Lower lobe of right lung (tissue), 2 donors: ENCODE measurements at regions not wholly inside any gene's neighbourhood (a gene's known extent, or its start where the extent isn't known, plus 50 kb on each side); places are given as distances from the start of the nearest gene placed in this dataset.

Experiments
- ATAC-seq, 2 donors: fragments of 200-7000 bp; cut with Tn5 transposase; one replicate each; pipeline ENCODE4 v1.9.1; 2020 to 2022; ENCODE audit warnings: mild to moderate bottlenecking in 2 of 2, moderate library complexity in 2 of 2
- DNase-seq: peaks from one replicate; pipeline ENCODE4 v3.0.0-alpha.2; 2020
- H3K27ac ChIP-seq: fragments of 200-600 bp; one replicate; pipeline ENCODE4 v1.8.0; 2022
- H3K27me3 ChIP-seq: fragments of 200-600 bp; one replicate; pipeline ENCODE4 v1.8.0; 2022; ENCODE audit warnings: low read depth
- H3K36me3 ChIP-seq: fragments of 200-600 bp; one replicate; pipeline ENCODE4 v1.8.0; 2022; ENCODE audit warnings: mild to moderate bottlenecking
- H3K4me1 ChIP-seq: fragments of 200-600 bp; one replicate; pipeline ENCODE4 v1.8.0; 2022
- H3K4me3 ChIP-seq: fragments of 200-600 bp; one replicate; pipeline ENCODE4 v1.8.0; 2022; ENCODE audit warnings: mild to moderate bottlenecking
- H3K9me3 ChIP-seq: fragments of 200-600 bp; one replicate; pipeline ENCODE4 v1.8.0; 2022
- intact Hi-C: fragments of 100-400 bp; cut with DNase I; formaldehyde crosslinking; loops from one replicate; pipeline ENCODE4 v1.11.0; 2022
- TF ChIP-seq, protein P1 (sequence below): fragments of 200-600 bp; IDR thresholded peaks from one replicate; pipeline ENCODE4 v1.8.0; 2022; ENCODE audit warnings: antibody characterized with exemption, mild to moderate bottlenecking
- donor health status: DM: no; HTN: yes; CAD: no; lungs with severe emphysema.

DNA sequence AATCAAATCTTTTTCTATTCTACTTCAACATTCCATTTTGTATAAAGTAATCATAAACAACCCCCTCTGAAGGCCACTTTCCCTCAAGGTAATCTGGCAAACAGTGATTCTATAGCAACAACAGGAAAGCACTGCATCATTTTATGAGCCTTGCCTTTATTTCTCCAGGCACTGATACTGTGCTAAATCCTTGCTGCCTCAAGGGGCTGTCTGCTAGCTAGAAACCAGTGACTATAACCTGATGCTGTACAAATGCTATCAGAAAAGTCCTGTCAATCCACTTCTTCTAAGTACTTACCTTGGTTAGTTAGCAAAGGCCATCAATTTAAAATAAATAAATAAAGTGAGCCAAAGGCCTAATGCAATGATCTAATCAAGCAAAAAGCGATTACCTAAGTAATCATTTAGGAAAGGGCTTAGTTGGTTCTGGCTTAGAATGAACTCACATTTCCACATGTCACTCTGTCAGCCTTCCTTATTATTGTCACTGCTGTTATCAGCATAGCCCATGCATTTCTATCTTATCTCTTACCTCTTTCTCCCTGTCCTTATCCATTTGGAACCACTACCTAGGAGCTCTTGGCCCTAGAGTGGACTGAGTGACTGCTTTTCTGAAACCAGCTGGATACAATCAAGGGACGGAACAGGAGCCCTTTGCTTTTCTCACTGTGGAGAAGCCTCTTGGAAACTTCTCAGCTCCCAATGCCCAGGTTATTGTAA is 246.1 kb upstream of the MEF2C start:
- Histone ChIP-seq H3K9me3 (no peaks in the 10 kb centered on the region), H3K36me3 (no peaks in the 10 kb centered on the region), H3K27ac (no peak overlapping the region), H3K27me3 (no peaks in the 10 kb centered on the region), H3K4me3 (no peak overlapping the region), H3K4me1 (no peaks in the 10 kb centered on the region)
- intact Hi-C loops: no loop called here
- TF ChIP-seq, protein P1, sequence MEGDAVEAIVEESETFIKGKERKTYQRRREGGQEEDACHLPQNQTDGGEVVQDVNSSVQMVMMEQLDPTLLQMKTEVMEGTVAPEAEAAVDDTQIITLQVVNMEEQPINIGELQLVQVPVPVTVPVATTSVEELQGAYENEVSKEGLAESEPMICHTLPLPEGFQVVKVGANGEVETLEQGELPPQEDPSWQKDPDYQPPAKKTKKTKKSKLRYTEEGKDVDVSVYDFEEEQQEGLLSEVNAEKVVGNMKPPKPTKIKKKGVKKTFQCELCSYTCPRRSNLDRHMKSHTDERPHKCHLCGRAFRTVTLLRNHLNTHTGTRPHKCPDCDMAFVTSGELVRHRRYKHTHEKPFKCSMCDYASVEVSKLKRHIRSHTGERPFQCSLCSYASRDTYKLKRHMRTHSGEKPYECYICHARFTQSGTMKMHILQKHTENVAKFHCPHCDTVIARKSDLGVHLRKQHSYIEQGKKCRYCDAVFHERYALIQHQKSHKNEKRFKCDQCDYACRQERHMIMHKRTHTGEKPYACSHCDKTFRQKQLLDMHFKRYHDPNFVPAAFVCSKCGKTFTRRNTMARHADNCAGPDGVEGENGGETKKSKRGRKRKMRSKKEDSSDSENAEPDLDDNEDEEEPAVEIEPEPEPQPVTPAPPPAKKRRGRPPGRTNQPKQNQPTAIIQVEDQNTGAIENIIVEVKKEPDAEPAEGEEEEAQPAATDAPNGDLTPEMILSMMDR: no peak
- no peak for ATAC-seq
- no peak for DNase-seq

GRCh38 chr5:89128092-89128491 is 245.1 kb upstream of the MEF2C start:
- intact Hi-C loops: no loop called here
- H3K36me3 ChIP-seq: no peaks in the 10 kb centered on the region
- ATAC-seq (no peak), DNase-seq (no peak)
- H3K4me1 ChIP-seq: no peaks in the 10 kb centered on the region
- no peak overlapping the region for H3K27ac ChIP-seq
- no peak overlapping the region for H3K4me3 ChIP-seq
- TF ChIP-seq, protein P1: no peak
- H3K9me3 ChIP-seq: no peaks in the 10 kb centered on the region
- no peaks in the 10 kb centered on the region for H3K27me3 ChIP-seq

DNA sequence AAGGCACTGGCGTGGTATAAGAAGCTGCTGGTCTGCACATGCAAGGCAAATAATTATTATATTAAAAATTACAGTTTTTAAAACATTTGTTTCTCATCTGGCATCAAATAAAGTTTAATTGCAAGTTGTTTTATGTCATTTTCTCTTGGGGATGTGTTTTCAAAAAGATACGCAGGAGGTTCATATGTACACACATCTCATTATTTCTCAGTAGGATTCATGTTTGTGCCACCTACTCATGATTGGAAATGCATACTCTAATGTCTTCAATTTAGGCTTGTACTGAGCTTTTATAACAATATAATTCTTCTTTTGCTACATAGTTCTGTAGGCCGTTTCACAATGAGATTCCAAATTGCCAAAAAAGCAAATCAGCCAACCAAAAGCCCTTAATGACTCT is 244.2 kb upstream of the MEF2C start:
- intact Hi-C loops: no loop called here
- DNase-seq: no peak
- Histone ChIP-seq H3K27ac (no peak overlapping the region), H3K4me3 (no peak overlapping the region), H3K9me3 (no peaks in the 10 kb centered on the region), H3K27me3 (no peaks in the 10 kb centered on the region), H3K4me1 (no peaks in the 10 kb centered on the region), H3K36me3 (no peaks in the 10 kb centered on the region)
- no peak for ATAC-seq
- TF ChIP-seq, protein P1: no peak

GRCh38 chr5:89125372-89125771 is 242.4 kb upstream of the MEF2C start:
- H3K36me3 ChIP-seq: no peaks in the 10 kb centered on the region
- DNase-seq: no peak
- H3K4me3 ChIP-seq: no peak overlapping the region
- H3K27me3 ChIP-seq: no peaks in the 10 kb centered on the region
- ATAC-seq: no peak
- intact Hi-C loops: no loop called here
- H3K27ac ChIP-seq: no peak overlapping the region
- H3K4me1 ChIP-seq: no peaks in the 10 kb centered on the region
- H3K9me3 ChIP-seq: no peaks in the 10 kb centered on the region
- TF ChIP-seq, protein P1: no peak

- H3K36me3 ChIP-seq: no peaks in the 10 kb centered on the region
- ATAC-seq (no peak), DNase-seq (no peak)
- no peaks in the 10 kb centered on the region for H3K27me3 ChIP-seq
- no peaks in the 10 kb centered on the region for H3K9me3 ChIP-seq
- TF ChIP-seq, protein P1: no peak
- no peaks in the 10 kb centered on the region for H3K4me1 ChIP-seq
- no peak overlapping the region for H3K4me3 ChIP-seq
- no peak overlapping the region for H3K27ac ChIP-seq
- intact Hi-C loops: no loop called here
These were observed 240.6 kb upstream of the MEF2C start for GRCh38 chr5:89123581-89123980.
